Stimulated activated naive CD4-positive, alpha-beta T cell (primary cell): ENCODE measurements at regions not wholly inside any gene's neighbourhood (a gene's known extent, or its start where the extent isn't known, plus 50 kb on each side); places are given as distances from the start of the nearest gene placed in this dataset.

Experiments used
- DNase-seq, 6 experiments: peaks; one replicate each; lab custom pipeline; 2025; lab: John Stamatoyannopoulos, UW

GRCh38 chr1:212558693-212559480 is 49.7 kb upstream of the ATF3 start:
- peak; percentile 82 to 90 (median 88) for DNase-seq
